Sigmoid colon (tissue), 6 donors: ENCODE measurements at regions not wholly inside any gene's neighbourhood (a gene's known extent, or its start where the extent isn't known, plus 50 kb on each side); places are given as distances from the start of the nearest gene placed in this dataset.
A peak's percentile ranks its signal among the peaks of the same experiment; 100 is the strongest.

Source experiments
- DNase-seq: peaks from one replicate; pipeline ENCODE4 v3.0.0-alpha.2; 2019
- H3K27ac ChIP-seq, 4 donors: fragments of 200-600 bp; sonication (generic); one replicate each; pipeline ENCODE4 v1.5.1; 2016 to 2019; ENCODE audit warnings: mild to moderate bottlenecking in 1 of 4
- H3K27me3 ChIP-seq, 3 donors: fragments of 200-600 bp; sonication (generic); one replicate each; pipeline ENCODE4 v1.5.1; 2019; ENCODE audit warnings: mild to moderate bottlenecking in 1 of 3
- H3K36me3 ChIP-seq, 4 donors: fragments of 200-600 bp; sonication (generic); one replicate each; pipeline ENCODE4 v1.5.1; 2016 to 2019
- H3K4me1 ChIP-seq, 4 donors: fragments of 200-600 bp; sonication (generic); one replicate each; pipeline ENCODE4 v1.5.1; 2017 to 2019
- H3K4me3 ChIP-seq, 4 donors: fragments of 200-600 bp; sonication (generic); one replicate each; pipeline ENCODE4 v1.5.1; 2017 to 2019; ENCODE audit warnings: mild to moderate bottlenecking in 2 of 4, moderate library complexity in 1 of 4
- H3K9me3 ChIP-seq, 4 donors: fragments of 200-600 bp in 3 of 4; sonication (generic) in 3 of 4; one replicate each; pipeline versions ENCODE4 v1.5.1 to v1.6.1; 2013 to 2019
- CTCF ChIP-seq, 4 experiments: fragments of 450-650 bp in 3 of 4; fragments of 200-600 bp in 1 of 4; IDR thresholded peaks; one replicate each; pipeline ENCODE4 v1.5.1; 2016 to 2019; ENCODE audit warnings: antibody characterized with exemption in 4 of 4, mild to moderate bottlenecking in 3 of 4, moderate library complexity in 2 of 4
- EP300 ChIP-seq, 4 donors: sonication (generic); formaldehyde crosslinking; IDR thresholded peaks; one replicate each; pipeline ENCODE4 v1.6.1; 2017; ENCODE audit warnings: antibody characterized with exemption in 4 of 4
- POLR2A ChIP-seq, 2 donors: fragments of 450-650 bp; IDR thresholded peaks; one replicate each; pipeline ENCODE4 v1.6.1; 2016; ENCODE audit warnings: antibody characterized with exemption in 2 of 2, mild to moderate bottlenecking in 2 of 2, moderate library complexity in 2 of 2
- POLR2AphosphoS5 ChIP-seq, 4 donors: sonication (generic); formaldehyde crosslinking; IDR thresholded peaks; one replicate each; pipeline ENCODE4 v1.6.1; 2017; ENCODE audit warnings: antibody characterized with exemption in 4 of 4
- WGBS, 2 donors: extraction: QIAGEN DNeasy Blood & Tissue Kit; methylation state at CpG; one replicate each; pipeline ENCODE4 v1.1.7; 2013; 5-methylcytosine and 5-hydroxymethylcytosine counted together
- intact Hi-C: fragments of 100-400 bp; cut with DNase I; formaldehyde crosslinking; loops from one replicate; pipeline ENCODE4 v1.15.1; 2023
- donor health status: healthy with polysubstance abuse.
- donor health status: healthy.

GRCh38 chr6:85936916-85937315, 294.2 kb upstream of the SYNCRIP start:
- H3K4me1 ChIP-seq = no peaks in the 10 kb centered on the region
- 93% methylated on average over 1 of the region's 1 CpG for WGBS, 2 donors
- no peaks in the 10 kb centered on the region for H3K27me3 ChIP-seq
- H3K36me3 ChIP-seq = no peaks in the 10 kb centered on the region
- TF ChIP-seq POLR2AphosphoS5 (IDR thresholded peaks at IDR 0.05) (no peak), EP300 (IDR thresholded peaks at IDR 0.05) (no peak), CTCF (IDR thresholded peaks at IDR 0.05) (no peak), POLR2A (IDR thresholded peaks at IDR 0.05) (no peak)
- intact Hi-C loops = no loop called here
- no peaks in the 10 kb centered on the region for H3K9me3 ChIP-seq
- H3K4me3 ChIP-seq = no peak overlapping the region
- no peak for DNase-seq
- H3K27ac ChIP-seq = no peak overlapping the region

- no peak for TF ChIP-seq EP300 (IDR thresholded peaks at IDR 0.05)
- TF ChIP-seq CTCF (IDR thresholded peaks at IDR 0.05) = peak in 3 of 4 experiments; percentile 20 to 54 (median 54)
- no peaks in the 10 kb centered on the region for H3K36me3 ChIP-seq
- no peaks in the 10 kb centered on the region for H3K4me1 ChIP-seq
- intact Hi-C loops = loop anchor here (10.0 kb wide), 2 partner anchors 252 to 932 kb away; no protein-coding TSS in a partner anchor
- no peak overlapping the region for H3K27ac ChIP-seq
- no peak overlapping the region for H3K4me3 ChIP-seq
- no peaks in the 10 kb centered on the region for H3K27me3 ChIP-seq
- H3K9me3 ChIP-seq = no peaks in the 10 kb centered on the region
- WGBS, 2 donors = 3 to 4% methylated on average over 2 of the region's 2 CpGs
- no peak for DNase-seq
Observed at GRCh38 chr6:85923013-85923430, 280.3 kb upstream of the SYNCRIP start.

- TF ChIP-seq POLR2A (IDR thresholded peaks at IDR 0.05) = no peak
- TF ChIP-seq EP300 (IDR thresholded peaks at IDR 0.05) = no peak
- no peak for TF ChIP-seq CTCF (IDR thresholded peaks at IDR 0.05)
- no peak for TF ChIP-seq POLR2AphosphoS5 (IDR thresholded peaks at IDR 0.05)
- 40 to 51% methylated on average over 1 of the region's 1 CpG for whole genome bisulfite sequencing, 2 donors
- no peak for DNase-seq
- no peaks in the 10 kb centered on the region for H3K36me3 ChIP-seq
- H3K9me3 ChIP-seq = no peaks in the 10 kb centered on the region
- H3K4me1 ChIP-seq = no peaks in the 10 kb centered on the region
- no peak overlapping the region for H3K4me3 ChIP-seq
- intact Hi-C loops = loop anchor here (10.0 kb wide), 2 partner anchors 254 to 934 kb away; no protein-coding TSS in a partner anchor
- H3K27ac ChIP-seq = no peak overlapping the region
- no peaks in the 10 kb centered on the region for H3K27me3 ChIP-seq
Observed at GRCh38 chr6:85920782-85921181, 278.1 kb upstream of the SYNCRIP start.

GRCh38 chr6:85917522-85917921, 274.8 kb upstream of the SYNCRIP start:
- intact Hi-C loops = no loop called here
- H3K9me3 ChIP-seq = no peaks in the 10 kb centered on the region
- H3K27ac ChIP-seq = no peak overlapping the region
- H3K36me3 ChIP-seq = no peaks in the 10 kb centered on the region
- H3K4me1 ChIP-seq = no peaks in the 10 kb centered on the region
- WGBS, 2 donors = 91 to 96% methylated on average over 1 of the region's 1 CpG
- H3K4me3 ChIP-seq = no peak overlapping the region
- no peak for DNase-seq
- no peak for TF ChIP-seq EP300 (IDR thresholded peaks at IDR 0.05)
- no peak for TF ChIP-seq POLR2A (IDR thresholded peaks at IDR 0.05)
- TF ChIP-seq POLR2AphosphoS5 (IDR thresholded peaks at IDR 0.05) = no peak
- no peak for TF ChIP-seq CTCF (IDR thresholded peaks at IDR 0.05)
- H3K27me3 ChIP-seq = no peaks in the 10 kb centered on the region

- no peak overlapping the region for H3K27ac ChIP-seq
- H3K36me3 ChIP-seq = no peaks in the 10 kb centered on the region
- intact Hi-C loops = no loop called here
- no peaks in the 10 kb centered on the region for H3K9me3 ChIP-seq
- H3K4me3 ChIP-seq = no peak overlapping the region
- no peaks in the 10 kb centered on the region for H3K4me1 ChIP-seq
- no peaks in the 10 kb centered on the region for H3K27me3 ChIP-seq
- TF ChIP-seq EP300 (IDR thresholded peaks at IDR 0.05) (no peak), POLR2A (IDR thresholded peaks at IDR 0.05) (no peak), POLR2AphosphoS5 (IDR thresholded peaks at IDR 0.05) (no peak), CTCF (IDR thresholded peaks at IDR 0.05) (no peak)
- DNase-seq = no peak
- 62 to 81% methylated on average over 2 of the region's 2 CpGs for WGBS, 2 donors
Observed at GRCh38 chr6:85913001-85913400, 270.3 kb upstream of the SYNCRIP start.
